Gastrocnemius medialis (tissue), 4 donors: ENCODE measurements at regions not wholly inside any gene's neighbourhood (a gene's known extent, or its start where the extent isn't known, plus 50 kb on each side); places are given as distances from the start of the nearest gene placed in this dataset.

Source experiments
- POLR2A ChIP-seq, 2 donors: fragments of 450-650 bp; IDR thresholded peaks; one replicate each; pipeline ENCODE4 v1.6.1; 2017; ENCODE audit warnings: antibody characterized with exemption in 2 of 2, mild to moderate bottlenecking in 2 of 2, moderate library complexity in 2 of 2
- TF ChIP-seq, protein P1 (sequence below), 5 experiments: fragments of 450-650 bp in 3 of 5; fragments of 200-600 bp in 2 of 5; sonication (generic) in 2 of 5; IDR thresholded peaks in 4 of 5; conservative IDR thresholded peaks in 1 of 5; 1 replicate in 4 of 5; 2 replicates in 1 of 5; pipeline ENCODE4 v1.5.1; 2016 to 2019; ENCODE audit warnings: antibody characterized with exemption in 5 of 5, mild to moderate bottlenecking in 3 of 5, moderate library complexity in 3 of 5

DNA sequence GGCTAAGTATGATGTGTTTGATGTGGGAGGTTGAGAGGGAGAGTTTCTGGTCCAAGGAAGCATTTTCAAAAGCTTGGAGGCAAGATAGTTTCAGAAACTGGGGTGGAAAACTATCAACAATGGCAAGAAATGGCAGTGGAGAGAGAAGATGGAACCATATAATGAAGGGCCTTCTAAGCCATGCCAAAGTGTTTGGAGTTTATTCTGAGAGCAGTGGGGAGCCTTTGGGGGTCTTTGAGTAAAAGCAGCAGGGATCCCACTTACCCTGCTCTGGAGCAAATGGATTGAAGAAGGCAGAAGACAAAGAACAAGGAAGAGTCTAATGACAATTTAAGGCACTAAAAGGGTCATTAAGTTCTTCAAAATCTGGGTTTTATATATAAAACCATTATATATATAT lies 538.9 kb downstream of the UTRN start:
- TF ChIP-seq, protein P1, sequence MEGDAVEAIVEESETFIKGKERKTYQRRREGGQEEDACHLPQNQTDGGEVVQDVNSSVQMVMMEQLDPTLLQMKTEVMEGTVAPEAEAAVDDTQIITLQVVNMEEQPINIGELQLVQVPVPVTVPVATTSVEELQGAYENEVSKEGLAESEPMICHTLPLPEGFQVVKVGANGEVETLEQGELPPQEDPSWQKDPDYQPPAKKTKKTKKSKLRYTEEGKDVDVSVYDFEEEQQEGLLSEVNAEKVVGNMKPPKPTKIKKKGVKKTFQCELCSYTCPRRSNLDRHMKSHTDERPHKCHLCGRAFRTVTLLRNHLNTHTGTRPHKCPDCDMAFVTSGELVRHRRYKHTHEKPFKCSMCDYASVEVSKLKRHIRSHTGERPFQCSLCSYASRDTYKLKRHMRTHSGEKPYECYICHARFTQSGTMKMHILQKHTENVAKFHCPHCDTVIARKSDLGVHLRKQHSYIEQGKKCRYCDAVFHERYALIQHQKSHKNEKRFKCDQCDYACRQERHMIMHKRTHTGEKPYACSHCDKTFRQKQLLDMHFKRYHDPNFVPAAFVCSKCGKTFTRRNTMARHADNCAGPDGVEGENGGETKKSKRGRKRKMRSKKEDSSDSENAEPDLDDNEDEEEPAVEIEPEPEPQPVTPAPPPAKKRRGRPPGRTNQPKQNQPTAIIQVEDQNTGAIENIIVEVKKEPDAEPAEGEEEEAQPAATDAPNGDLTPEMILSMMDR (IDR thresholded peaks at IDR 0.05 in 4 of 5, conservative IDR thresholded peaks at IDR 0.05 in 1 of 5) = no peak
- no peak for TF ChIP-seq POLR2A (IDR thresholded peaks at IDR 0.05)
